DMS114 treated with DMSO at 0.1 percent for 48 hours (cell line): ENCODE measurements at regions not wholly inside any gene's neighbourhood (a gene's known extent, or its start where the extent isn't known, plus 50 kb on each side); places are given as distances from the start of the nearest gene placed in this dataset.

ENCODE experiments used
- DNase-seq: peaks from one replicate; lab custom pipeline; 2025; ENCODE audit not compliant: unreplicated experiment; lab: John Stamatoyannopoulos, UW

DNA sequence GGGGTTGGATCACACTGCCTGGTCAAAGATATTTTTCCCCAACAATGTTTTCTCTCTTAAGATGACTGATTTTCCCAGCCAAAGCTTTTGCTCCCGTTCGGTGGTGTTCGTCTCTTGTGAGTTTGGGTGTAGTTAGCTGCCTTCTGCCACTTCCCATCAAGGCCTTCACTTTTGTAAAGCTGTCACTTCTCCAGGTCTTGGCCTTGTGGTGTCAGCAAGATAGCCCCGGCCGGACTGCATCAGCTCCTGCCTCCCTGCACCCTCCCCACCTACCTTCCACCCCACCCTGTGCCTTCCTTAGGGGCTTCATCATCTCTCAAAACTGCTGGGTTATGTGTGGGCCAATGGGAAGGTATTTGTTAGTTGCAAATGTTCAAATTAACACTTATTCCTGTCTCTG lies 228.9 kb downstream of the BCL11A start:
- no peak for DNase-seq

DNA sequence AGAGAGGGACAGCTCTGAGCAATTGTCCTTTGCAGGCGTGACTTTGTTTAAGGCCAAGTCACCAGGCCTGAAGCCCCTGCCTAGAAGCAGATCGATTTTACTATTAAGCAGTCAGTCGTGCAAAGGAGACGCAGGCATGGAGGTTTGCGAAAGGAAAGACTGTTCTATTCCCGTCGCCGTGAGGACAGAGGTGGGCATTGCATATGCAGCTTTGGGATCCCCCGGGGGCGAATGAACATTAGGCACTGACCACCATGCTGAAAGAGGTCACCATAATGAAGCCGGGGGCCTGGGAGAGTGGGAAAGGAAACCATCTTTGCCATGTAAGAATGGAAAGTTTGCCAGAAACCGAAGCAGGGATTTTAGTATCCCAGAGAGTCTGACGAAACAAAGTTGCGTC lies 231.6 kb downstream of the BCL11A start:
- no peak for DNase-seq

DNA sequence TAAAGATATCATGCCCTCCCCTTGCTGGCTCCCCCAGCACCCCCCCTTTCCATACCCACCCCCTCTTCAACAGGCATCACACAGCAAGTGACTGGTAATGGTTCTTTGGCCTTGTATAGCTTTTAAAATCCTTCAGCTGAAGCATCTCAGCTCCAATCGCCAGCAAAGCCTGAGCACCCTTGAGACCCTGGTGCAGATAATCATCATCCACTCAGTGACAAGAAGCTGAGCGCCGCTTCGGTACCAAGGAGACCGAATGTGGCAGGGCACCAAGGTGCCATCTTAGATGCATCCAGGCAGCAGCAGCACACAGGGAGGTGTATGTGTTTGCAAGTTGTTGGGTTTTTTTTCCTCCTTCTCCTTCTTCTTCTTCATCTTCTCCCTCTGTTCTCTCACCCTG lies 232.7 kb downstream of the BCL11A start:
- DNase-seq, result no peak

DNA sequence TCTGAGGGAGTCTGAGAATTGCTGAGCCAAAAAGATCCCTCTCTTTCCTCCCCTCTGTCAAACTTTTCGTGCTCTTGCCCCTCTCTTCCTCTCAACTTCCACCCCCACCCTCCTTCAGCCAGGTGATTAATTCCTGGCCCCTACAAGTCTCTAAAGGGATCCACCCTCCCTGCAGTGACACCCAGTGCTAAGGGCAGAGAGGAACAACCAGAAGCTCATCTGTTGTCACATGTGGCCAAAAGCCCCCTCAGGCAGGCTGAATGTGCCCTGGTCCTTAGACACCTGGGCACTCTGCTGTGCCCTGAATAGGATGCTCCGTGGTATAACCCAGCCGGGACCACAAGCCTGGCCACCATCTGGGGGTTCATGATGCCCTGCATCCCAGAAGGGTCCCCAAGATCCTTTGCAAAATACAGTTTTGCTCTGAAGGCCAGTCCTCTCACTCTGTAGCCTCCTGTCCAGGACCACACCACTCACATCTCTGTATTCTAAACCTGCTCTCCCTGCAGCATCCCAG lies 234.4 kb downstream of the BCL11A start:
- no peak for DNase-seq

DNA sequence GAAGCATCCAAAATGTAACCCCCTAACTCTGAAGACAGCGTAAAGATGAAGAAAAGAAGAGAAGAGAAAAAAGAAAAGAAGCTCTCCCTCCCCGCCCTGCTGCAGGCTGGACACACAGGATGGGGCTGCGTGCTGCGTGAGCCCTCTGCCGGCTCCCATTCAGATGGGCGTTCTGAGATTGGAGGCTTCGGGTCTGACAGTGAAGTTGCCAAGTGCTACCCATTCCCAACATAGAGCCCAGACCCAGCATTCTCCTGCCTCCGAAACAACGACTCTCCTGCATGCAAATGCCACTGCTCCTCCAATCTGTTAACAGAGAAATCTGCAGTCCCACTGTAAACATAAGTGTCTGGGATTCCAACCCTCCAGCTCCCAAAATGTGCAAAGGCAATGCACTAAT lies 234.9 kb downstream of the BCL11A start:
- DNase-seq, result no peak

DNA sequence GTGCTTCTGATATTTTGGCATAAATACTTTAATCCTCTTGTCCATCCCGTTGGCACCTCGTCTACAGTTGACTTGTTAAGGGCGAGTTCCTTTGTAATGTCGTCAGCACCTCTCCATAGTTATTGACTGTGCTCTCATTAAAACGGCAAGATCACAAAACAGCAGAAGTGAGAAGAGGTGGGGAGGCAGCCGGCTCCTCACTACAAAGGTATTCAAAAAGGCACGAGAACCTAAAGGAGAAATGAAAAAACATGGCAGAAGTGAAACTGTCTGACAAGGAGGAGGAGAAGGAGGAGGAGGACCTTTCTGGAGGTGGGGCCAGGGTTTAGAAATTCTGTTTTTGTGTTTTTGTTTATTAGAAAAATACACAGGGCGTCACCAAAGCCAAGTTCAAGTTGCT lies 235.6 kb downstream of the BCL11A start:
- no peak for DNase-seq

DNA sequence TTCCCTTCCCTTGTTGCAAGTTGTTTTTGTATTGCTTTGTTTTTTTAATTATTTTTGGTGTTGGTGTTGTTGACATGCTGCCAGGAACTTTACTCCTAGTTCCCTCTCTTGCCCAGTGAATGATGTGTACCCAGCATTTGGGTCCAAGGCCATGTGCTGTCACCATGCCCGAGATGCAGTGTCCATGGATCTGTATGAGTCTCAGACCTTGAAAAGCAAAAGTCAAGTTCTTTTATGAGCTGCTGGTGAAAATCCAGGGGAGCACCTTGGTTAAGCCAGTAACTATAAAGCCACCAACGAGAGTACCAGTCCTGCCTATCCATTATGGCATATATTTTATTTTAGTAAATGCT lies 236.4 kb downstream of the BCL11A start:
- no peak for DNase-seq

DNA sequence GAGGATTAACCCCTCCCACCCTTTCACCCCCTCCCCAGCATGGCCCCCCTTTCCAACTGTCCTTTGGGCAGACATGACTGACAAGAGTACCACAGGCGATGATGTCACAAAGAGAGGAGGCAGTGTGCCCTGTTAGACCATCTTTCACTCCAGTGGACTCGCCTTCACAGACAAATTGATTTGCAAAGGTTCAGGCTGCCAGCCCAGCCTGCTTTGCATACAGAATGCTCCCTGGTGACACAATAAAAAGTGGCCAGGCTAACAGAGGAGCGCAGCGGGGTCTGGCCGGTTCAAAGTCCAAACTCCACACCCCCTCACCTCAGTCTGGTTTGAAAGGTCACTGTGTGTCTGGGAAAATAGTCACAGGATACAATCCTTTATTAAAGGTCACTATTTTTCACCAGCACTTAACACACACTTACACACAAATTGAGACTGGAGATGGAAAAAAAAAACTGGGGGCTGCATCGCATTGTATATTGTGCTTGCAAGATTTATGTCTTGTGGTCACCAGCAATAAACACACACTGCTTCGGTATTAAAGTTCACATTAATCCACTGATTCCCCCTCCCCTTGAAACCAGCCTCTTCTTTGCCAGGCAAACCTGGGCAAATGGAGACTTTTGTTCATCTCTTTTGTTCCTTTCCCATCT lies 236.9 kb downstream of the BCL11A start:
- no peak for DNase-seq

DNA sequence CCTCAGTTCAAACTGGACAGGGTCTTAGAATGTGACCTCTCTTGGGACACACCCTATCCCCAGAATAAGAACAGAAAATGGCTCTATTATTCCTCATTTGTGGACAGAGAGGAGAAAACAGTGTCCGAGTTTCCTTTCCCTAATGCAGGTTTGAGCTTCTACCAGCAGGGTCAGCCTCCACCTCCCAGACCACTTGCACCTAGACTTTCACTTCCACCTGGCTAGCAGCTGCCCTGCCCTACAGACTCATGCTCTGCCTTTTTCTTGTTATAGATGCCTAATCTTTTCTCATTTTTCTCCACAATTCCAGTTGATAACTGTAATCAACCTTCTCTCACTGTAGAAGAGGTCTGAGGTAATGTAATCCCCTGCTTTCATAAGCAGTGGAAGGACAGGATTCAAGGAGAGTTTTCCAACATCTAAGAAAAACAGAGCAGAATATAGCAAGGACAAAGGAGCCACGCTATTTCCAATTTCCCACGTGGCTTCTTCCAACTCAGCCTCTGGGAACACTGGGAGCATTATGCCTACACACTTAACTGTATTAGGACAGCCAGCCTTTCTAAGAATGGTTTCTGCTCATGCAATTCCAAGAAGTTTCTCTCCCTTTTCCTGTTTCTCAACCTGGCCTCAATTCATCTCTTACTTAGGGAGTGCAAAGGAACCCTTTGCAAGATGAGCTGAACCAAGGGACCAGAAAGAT lies 239.8 kb downstream of the BCL11A start:
- no peak for DNase-seq

DNA sequence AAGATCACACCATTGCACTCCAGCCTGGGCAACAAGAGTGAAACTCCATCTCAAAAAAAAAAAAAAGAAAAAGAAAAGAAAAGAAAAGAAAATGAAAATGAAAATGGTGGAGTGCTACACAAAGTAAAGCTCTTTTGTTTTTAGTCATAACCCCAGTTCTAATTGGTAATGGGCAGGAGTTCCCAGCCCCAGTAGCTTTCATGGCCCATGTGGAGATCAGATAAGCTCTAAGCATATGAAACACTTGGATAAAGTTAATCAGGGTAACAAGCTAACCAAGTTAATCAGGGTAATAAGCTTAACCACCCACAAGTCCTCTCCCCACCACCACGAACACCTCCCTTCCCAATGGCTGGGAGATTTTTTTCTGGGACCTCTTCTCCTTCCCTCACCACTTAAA lies 240.8 kb downstream of the BCL11A start:
- no peak for DNase-seq

DNA sequence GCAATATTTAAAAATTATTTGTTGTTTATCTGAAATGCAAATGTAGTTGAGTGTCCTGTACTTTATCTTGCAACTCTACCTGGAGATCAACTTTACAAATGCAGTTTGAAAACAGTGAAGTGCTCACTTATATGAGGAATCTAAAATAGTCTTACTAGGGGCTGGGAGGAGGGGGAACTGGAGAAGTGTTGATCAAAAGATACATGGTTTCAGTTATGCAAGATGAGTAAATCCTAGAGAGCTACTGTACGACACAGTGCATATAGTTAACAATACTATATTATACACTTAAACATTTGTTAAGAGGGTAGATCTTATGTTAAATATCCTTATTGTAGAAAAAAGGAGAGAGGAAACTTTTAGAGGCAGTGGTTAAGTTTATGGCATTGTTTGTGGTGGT lies 241.9 kb downstream of the BCL11A start:
- DNase-seq, result no peak

DNA sequence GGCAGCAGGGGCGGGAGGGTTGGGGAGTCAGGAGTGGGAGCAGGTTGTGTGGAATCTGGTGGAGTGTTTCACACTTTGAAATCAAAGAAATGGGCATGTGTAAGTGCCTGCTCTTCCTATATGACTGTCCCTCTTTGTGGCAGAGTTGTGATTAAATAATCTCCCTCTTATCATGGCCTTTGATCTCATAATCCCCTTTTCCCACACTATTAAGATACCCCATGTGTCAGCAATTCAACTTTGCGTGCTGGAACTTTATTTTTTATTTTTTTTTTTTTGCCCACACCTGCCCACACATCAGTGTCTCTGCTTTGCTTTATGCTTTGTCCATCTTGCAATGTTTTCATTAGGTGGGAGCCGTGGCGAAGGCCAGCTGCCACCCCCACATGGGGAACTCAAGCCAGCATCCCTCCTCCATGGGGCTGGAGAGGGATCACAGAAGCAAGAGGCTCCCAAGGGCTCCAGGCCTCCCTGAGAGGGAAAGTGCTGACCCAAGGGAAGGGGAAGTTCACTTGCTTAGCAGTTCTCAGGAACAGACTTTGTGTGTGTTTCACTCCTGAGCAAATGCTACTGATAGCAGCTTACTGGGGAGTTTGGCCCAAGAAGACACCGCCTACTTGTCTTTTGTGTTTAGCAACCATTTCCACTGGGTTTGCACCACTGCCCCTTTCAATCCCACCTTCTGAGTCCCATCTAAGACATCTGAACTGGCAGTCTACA lies 243.4 kb downstream of the BCL11A start:
- DNase-seq, result no peak

DNA sequence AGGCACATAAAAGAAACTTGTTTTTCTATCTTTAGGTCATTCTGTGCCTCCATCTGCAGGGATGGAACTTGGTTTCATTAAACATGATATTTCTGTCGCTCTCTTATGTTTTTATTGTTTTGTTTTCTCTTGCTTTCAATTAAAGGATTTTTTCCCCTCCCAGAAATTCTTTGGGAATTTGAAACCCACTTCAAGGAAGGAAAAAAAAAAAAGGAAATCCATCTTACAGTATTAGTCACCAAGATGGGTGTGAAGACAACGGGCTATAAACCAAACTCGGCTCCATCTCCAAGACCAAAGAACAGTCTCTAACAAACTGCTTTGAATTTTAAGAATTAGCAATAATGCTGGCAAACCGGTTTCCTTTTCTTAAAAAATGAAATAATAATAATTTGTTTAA lies 244.1 kb downstream of the BCL11A start:
- DNase-seq, result no peak

DNA sequence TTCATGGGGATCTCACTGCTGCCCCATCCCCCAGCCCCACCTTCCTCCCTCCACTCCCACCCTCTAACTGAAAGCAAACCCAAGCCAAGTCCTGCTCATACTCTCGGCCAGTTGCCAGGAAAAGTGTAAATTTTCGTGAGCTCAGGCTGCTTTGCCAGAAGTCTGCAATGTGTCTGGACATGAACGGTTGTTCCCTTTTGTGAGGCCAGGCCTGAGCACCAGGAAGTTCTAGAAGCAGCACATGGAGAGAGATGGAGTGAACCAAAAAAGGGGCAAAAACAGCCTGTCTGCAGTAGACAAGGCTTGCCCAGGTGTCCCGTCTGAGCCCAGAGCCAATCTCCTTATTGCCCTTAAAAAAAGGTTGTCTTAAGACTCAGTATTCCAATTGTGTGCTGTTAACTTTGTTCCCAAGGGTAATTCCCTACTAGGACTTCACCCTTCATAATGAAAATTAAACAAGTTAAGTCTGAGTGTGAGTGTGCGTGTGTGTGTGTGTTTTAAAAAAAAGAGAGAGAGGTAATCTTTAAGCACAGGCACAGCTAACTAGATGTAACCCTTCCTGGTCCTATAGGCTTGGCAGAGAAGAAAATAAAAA lies 247.1 kb downstream of the BCL11A start:
- no peak for DNase-seq

DNA sequence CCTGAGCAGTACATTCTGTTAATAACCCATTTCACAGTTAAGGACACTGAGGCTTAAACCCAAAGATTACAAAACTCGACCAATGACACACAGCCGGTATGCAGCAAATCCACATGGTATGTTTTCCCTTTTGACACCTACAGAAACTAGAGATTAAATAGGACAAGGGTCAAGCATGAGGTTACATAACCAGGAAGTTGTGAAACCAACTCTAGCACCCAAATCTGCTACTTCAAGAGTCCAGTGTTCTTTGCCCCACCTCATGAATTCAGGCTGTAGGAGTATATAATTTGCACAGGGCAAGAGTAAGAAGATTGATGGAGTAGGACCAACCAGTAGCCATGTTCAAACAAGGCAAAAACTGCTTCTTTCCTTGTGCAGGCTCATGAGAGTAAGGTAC lies 249.8 kb downstream of the BCL11A start:
- no peak for DNase-seq

DNA sequence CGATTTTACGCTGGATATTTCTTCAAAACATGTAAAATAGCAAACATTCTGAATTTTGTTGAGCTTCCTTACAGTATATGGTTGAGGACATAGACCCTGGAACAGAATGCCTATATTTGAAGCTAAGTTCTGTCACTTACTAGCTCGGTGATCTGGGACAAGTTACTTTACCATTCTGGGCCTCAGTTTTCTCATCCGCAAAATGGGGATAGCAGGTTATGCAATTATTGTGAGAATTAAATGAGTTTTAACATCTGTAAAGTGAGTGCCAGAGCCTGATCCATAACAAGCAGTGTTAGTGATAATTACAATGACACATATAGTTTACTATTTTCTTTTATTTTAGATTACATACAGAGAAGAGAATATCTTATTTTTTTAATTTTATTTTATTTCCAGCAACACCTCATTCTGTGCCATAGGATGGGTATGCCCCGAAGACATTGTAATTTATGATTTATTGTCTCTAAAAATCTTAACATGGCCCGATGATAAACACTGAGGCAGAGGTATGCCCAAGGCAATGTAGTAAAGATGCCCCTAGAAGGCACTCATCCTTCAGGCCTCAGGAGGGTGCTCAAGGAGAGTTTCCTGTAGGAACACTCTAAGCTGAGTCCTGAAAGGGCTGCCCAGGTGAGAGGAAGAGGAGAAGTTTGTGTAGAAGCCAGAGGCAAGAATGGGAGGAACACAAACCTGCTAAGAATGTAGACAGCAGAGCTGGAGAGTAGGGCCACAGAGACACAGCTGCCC lies 250.9 kb downstream of the BCL11A start:
- no peak for DNase-seq

DNA sequence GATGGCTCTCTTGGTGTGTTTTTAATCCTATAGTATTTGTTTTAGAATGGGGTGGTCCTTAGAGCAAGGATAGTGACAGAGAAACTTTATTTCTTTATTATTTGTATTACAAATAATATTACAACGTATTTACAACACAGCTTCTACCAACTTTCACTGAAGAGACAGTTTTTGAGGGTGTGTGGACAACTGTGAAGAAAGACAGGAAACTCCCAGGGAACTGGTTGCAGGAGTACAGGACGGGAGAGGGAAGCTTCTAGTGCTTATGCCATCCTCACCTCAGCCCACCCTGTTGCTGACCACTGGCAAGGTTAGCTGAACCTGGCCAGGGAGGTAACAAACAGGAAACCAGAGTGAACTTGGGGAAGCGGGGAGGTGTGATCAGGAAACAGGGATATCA lies 251.7 kb downstream of the BCL11A start:
- DNase-seq, result no peak

DNA sequence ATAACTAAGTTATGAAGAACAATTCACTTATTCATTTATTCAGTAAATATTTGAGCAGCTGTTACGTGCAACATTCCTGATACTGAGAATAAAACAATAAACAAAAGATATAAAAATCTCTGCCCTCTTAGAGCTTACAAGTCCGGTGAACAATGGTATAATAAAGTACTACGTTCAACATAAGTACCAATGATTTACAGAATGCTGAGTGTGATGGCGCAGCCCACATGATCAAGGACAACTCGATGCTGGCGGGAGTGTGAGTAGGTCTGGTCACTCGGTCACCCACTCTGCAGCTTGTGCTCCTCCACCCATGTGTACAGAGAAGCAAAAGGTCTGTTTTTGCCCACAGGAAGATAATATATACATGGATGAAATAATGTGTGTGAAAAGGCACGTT lies 254.3 kb downstream of the BCL11A start:
- DNase-seq, result no peak

DNA sequence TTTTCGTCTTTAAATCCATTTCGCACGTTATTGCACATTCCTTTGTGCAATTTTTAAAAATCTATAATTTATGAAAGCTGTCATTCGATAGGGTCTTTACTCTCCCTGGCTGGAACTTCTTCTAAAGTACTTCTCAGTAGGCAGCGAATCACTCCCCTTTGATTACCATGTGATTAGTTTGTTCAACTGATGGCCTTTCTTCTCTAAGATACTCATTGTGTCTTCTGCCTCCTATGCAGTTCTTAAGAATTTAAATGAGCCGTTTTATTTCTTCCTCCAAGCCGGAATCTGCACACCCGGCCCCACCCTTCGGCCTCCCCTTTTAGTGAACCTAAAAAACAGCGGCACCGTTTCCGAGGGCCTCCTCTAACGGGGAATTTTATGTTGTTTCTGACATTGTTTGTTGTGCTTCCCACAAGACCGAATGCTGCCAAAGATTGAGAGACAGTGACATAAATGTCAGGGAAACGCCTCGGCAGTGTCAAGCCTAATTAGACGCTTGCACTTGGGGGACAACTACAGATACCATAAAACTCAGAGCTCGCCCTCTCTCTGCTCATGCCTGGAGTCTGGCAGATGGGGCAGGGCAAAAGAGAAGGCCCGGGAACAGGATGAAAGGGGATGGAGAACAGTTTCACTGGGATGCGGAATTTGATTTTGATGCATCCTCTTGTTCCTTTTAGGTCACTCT lies 255.3 kb downstream of the BCL11A start:
- DNase-seq, result no peak

DNA sequence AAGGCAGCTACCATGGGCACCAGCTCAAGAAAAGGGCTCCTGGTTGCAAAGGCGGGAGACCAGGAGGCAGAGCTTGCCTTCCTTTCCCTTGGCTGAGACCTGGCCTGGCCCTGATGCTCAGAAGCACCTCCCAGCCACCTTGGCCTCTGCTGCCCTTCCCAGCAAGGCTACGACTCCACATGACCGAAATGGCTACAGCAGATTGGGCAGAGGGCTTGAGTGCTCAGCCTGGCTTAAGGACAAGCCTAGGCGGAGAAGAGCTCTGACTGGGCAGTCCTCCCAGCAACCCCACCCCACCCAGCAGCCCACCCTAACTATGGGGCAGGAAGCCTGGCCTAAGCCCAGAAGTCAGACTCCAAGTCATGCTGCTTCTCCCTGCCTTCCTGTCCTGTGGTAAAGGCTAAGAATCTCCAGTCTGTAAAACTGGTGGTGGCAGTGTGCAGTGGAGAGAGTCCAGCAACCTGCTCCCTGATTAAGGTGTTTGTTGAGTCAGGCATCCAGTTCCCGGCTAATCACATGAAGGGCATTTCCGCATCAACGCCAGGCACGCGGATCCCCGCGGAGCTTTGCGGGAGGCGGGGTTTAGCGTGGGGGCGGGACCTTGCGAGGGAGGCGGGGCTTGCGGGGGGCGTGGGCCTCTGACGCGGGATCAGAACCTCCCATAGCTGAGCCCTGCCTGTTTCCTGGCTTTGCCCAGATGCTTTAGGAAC lies 256.0 kb downstream of the BCL11A start:
- no peak for DNase-seq
